Esophagus squamous epithelium (tissue), 5 donors: ENCODE measurements at regions not wholly inside any gene's neighbourhood (a gene's known extent, or its start where the extent isn't known, plus 50 kb on each side); places are given as distances from the start of the nearest gene placed in this dataset.

Experiments
- DNase-seq: peaks from one replicate; lab custom pipeline; 2025; lab: John Stamatoyannopoulos, UW
- H3K27ac ChIP-seq, 4 donors: fragments of 200-600 bp; sonication (generic); one replicate each; pipeline ENCODE4 v1.5.1; 2016 to 2019; ENCODE audit warnings: mild to moderate bottlenecking in 1 of 4
- H3K27me3 ChIP-seq, 4 donors: fragments of 200-600 bp; sonication (generic); 1 replicate in 3 of 4; 2 replicates in 1 of 4; pipeline versions ENCODE4 v1.5.1 to v1.6.0; 2017 to 2021; ENCODE audit warnings: antibody characterized with exemption in 1 of 4
- H3K36me3 ChIP-seq, 3 donors: fragments of 200-600 bp; sonication (generic); one replicate each; pipeline ENCODE4 v1.5.1; 2016 to 2019
- H3K4me1 ChIP-seq, 3 donors: fragments of 200-600 bp; sonication (generic); one replicate each; pipeline ENCODE4 v1.5.1; 2017 to 2019
- H3K4me3 ChIP-seq, 4 donors: fragments of 200-600 bp; sonication (generic); 1 replicate in 3 of 4; 2 replicates in 1 of 4; pipeline ENCODE4 v1.5.1; 2016 to 2019; ENCODE audit warnings: mild to moderate bottlenecking in 2 of 4, moderate library complexity in 1 of 4
- H3K9me3 ChIP-seq, 3 donors: fragments of 200-600 bp; sonication (generic); one replicate each; pipeline ENCODE4 v1.5.1; 2016 to 2019
- CTCF ChIP-seq, 6 experiments: fragments of 450-650 bp in 4 of 6; fragments of 200-600 bp in 2 of 6; sonication (generic) in 2 of 6; IDR thresholded peaks; one replicate each; pipeline ENCODE4 v1.5.1; 2016 to 2019; ENCODE audit warnings: antibody characterized with exemption in 6 of 6, mild to moderate bottlenecking in 4 of 6, moderate library complexity in 4 of 6
- POLR2A ChIP-seq, 4 donors: fragments of 450-650 bp; IDR thresholded peaks; one replicate each; pipeline ENCODE4 v1.6.1; 2017; ENCODE audit warnings: antibody characterized with exemption in 4 of 4, mild to moderate bottlenecking in 4 of 4, moderate library complexity in 3 of 4
- WGBS, 2 donors: methylation state at CpG; one replicate each; pipeline ENCODE4 v1.1.5; 2018; 5-methylcytosine and 5-hydroxymethylcytosine counted together
- intact Hi-C: fragments of 100-400 bp; cut with DNase I; formaldehyde crosslinking; loops from one replicate; pipeline ENCODE4 v1.15.0; 2022
- donor health status: DM: yes; HTN: yes; CAD: no.

GRCh38 chr6:3644739-3645012, 106.8 kb downstream of the PXDC1 start:
- H3K36me3 ChIP-seq: no peaks in the 10 kb centered on the region
- DNase-seq: no peak
- H3K4me1 ChIP-seq: no peaks in the 10 kb centered on the region
- H3K4me3 ChIP-seq: no peak overlapping the region
- H3K9me3 ChIP-seq: no peaks in the 10 kb centered on the region
- WGBS, 2 donors: 74 to 79% methylated on average over 6 of the region's 6 CpGs
- intact Hi-C loops: no loop called here
- H3K27me3 ChIP-seq: no peaks in the 10 kb centered on the region
- H3K27ac ChIP-seq: no peak overlapping the region
- TF ChIP-seq CTCF (IDR thresholded peaks at IDR 0.05): no peak
- TF ChIP-seq POLR2A (IDR thresholded peaks at IDR 0.05): no peak

- Histone ChIP-seq H3K9me3 (no peaks in the 10 kb centered on the region), H3K4me1 (no peaks in the 10 kb centered on the region), H3K27ac (no peak overlapping the region), H3K27me3 (no peaks in the 10 kb centered on the region), H3K4me3 (no peak overlapping the region), H3K36me3 (no peaks in the 10 kb centered on the region)
- WGBS, 2 donors: 82 to 87% methylated on average over 7 to 10 of the region's 10 CpGs
- intact Hi-C loops: no loop called here
- DNase-seq: no peak
- TF ChIP-seq POLR2A (IDR thresholded peaks at IDR 0.05) (no peak), CTCF (IDR thresholded peaks at IDR 0.05) (no peak)
Observed at GRCh38 chr6:3643921-3644738, 107.4 kb downstream of the PXDC1 start.

- H3K4me3 ChIP-seq: no peak overlapping the region
- 74 to 84% methylated on average over 2 of the region's 2 CpGs for WGBS, 2 donors
- H3K36me3 ChIP-seq: no peaks in the 10 kb centered on the region
- TF ChIP-seq CTCF (IDR thresholded peaks at IDR 0.05): no peak
- no peak for TF ChIP-seq POLR2A (IDR thresholded peaks at IDR 0.05)
- no peak for DNase-seq
- H3K27ac ChIP-seq: no peak overlapping the region
- no peaks in the 10 kb centered on the region for H3K27me3 ChIP-seq
- no peaks in the 10 kb centered on the region for H3K4me1 ChIP-seq
- intact Hi-C loops: no loop called here
- H3K9me3 ChIP-seq: no peaks in the 10 kb centered on the region
Observed at GRCh38 chr6:3640868-3641267, 110.6 kb downstream of the PXDC1 start.

GRCh38 chr6:3638662-3639061, 112.9 kb downstream of the PXDC1 start:
- 73 to 78% methylated on average over 4 of the region's 4 CpGs for WGBS, 2 donors
- intact Hi-C loops: no loop called here
- H3K9me3 ChIP-seq: no peaks in the 10 kb centered on the region

More at GRCh38 chr6:3638662-3639061, 112.9 kb downstream of the PXDC1 start:
- Histone ChIP-seq H3K27ac (no peak overlapping the region), H3K36me3 (no peaks in the 10 kb centered on the region), H3K4me1 (no peaks in the 10 kb centered on the region), H3K27me3 (peaks cover 0 to 5% (median 0%) of the 10 kb centered on the region in 4 donors), H3K4me3 (no peak overlapping the region)
- DNase-seq: no peak
- TF ChIP-seq POLR2A (IDR thresholded peaks at IDR 0.05) (no peak), CTCF (IDR thresholded peaks at IDR 0.05) (no peak)
